ENCODE measurements at regions not wholly inside any gene's neighbourhood (a gene's known extent, or its start where the extent isn't known, plus 50 kb on each side); places are given as distances from the start of the nearest gene placed in this dataset.

- DNase-seq = no peak
Measured at GRCh38 chr2:59033661-59034060, 792.5 kb upstream of the FANCL start.

GRCh38 chr2:59032499-59032898, 791.4 kb upstream of the FANCL start:
- DNase-seq = no peak

GRCh38 chr2:59029058-59029457, 787.9 kb upstream of the FANCL start:
- DNase-seq = no peak

- DNase-seq = no peak
Measured at GRCh38 chr2:59027320-59027719, 786.2 kb upstream of the FANCL start.

- DNase-seq = no peak
Measured at GRCh38 chr2:59025157-59025757, 784.1 kb upstream of the FANCL start.

GRCh38 chr2:59021786-59022185, 780.7 kb upstream of the FANCL start:
- no peak for DNase-seq

GRCh38 chr2:59019566-59020159, 778.5 kb upstream of the FANCL start:
- DNase-seq = no peak

GRCh38 chr2:59018737-59019136, 777.6 kb upstream of the FANCL start:
- no peak for DNase-seq

- no peak for DNase-seq
Measured at GRCh38 chr2:59015027-59015426, 773.9 kb upstream of the FANCL start.

- DNase-seq = no peak
Measured at GRCh38 chr2:59012971-59013370, 771.8 kb upstream of the FANCL start.

GRCh38 chr2:59012234-59012633, 771.1 kb upstream of the FANCL start:
- no peak for DNase-seq

GRCh38 chr2:59008950-59009349, 767.8 kb upstream of the FANCL start:
- DNase-seq = no peak

- no peak for DNase-seq
Measured at GRCh38 chr2:59005836-59006615, 764.9 kb upstream of the FANCL start.

GRCh38 chr2:59004621-59005020, 763.5 kb upstream of the FANCL start:
- DNase-seq = no peak

- DNase-seq = no peak
Measured at GRCh38 chr2:59000796-59001195, 759.7 kb upstream of the FANCL start.

GRCh38 chr2:58992062-58992706, 751.1 kb upstream of the FANCL start:
- DNase-seq = no peak

GRCh38 chr2:58991357-58991756, 750.2 kb upstream of the FANCL start:
- no peak for DNase-seq

GRCh38 chr2:58985541-58985940, 744.4 kb upstream of the FANCL start:
- DNase-seq = no peak

GRCh38 chr2:58984731-58985130, 743.6 kb upstream of the FANCL start:
- DNase-seq = no peak

- no peak for DNase-seq
Measured at GRCh38 chr2:58983111-58983510, 742.0 kb upstream of the FANCL start.

GRCh38 chr2:58981237-58981636, 740.1 kb upstream of the FANCL start:
- no peak for DNase-seq

- no peak for DNase-seq
Measured at GRCh38 chr2:58976375-58977071, 735.4 kb upstream of the FANCL start.

GRCh38 chr2:58974881-58975280, 733.8 kb upstream of the FANCL start:
- DNase-seq = no peak

All from central memory CD4-positive, alpha-beta T cell (primary cell).